ENCODE measurements at regions not wholly inside any gene's neighbourhood (a gene's known extent, or its start where the extent isn't known, plus 50 kb on each side); places are given as distances from the start of the nearest gene placed in this dataset.
A peak's percentile ranks its signal among the peaks of the same experiment; 100 is the strongest.

GRCh38 chr1:175864625-175865024 lies 121.2 kb upstream of the TNR start:
- DNase-seq = no peak

- no peak for DNase-seq
Measured at GRCh38 chr1:175864183-175864582, 120.8 kb upstream of the TNR start.

DNA sequence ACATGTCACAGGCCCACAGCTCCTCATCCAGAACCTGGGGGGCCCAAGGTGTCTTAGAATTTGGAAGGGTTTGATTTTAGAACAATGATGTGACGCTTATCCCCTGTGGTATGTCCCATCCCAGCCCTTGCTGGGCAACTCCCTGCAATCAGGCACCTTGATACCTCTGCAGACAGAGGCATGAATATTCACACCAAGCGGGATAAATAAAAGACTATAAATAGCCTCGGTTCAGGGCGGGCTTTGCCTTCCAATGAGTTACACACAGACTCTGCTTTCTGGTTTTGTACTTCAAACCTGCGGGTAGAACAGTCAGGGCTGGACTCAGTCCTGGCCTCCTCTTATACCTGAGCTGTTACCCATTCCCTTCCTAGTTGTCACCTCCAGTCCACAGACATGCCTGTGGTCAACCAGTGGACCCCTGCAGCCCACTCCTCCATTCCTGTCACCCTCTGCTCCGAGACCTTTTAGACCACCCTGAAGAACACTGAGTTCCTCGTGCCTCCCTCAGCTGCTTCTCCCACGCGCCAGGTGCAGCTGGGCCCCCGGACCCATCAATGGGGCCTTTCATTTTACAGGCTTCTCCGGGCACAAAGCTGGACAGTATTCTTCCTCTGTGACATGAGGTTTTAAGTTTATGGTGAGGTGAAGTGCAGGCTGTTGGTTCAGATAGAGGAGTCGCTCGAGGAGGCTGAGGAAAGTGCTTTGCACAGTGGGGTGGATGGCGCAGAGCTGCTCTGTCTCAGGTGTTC lies 120.1 kb upstream of the TNR start:
- no peak for DNase-seq

GRCh38 chr1:175862408-175862807 lies 119.0 kb upstream of the TNR start:
- DNase-seq = no peak

- no peak for DNase-seq
Measured at GRCh38 chr1:175861626-175862367, 118.4 kb upstream of the TNR start.

DNA sequence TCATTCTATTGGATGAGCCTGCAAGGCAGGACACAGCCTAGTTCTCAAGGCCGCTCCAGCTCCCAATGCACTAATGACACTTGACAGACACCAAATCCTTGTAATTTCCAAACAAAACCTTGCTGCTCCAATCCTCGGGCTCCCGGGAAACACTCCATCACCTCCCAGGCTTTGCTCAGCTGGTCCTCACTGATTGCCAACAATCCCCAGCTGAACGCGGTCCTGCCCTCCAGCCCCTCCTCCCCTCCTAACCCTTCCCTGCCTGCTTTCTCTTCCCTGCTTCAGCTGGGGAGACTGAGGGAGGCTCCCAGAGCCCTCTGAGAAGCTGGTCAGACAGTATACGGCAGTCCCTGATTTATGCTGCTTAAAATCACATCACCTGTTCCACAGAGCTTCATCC lies 114.4 kb upstream of the TNR start:
- no peak for DNase-seq

DNA sequence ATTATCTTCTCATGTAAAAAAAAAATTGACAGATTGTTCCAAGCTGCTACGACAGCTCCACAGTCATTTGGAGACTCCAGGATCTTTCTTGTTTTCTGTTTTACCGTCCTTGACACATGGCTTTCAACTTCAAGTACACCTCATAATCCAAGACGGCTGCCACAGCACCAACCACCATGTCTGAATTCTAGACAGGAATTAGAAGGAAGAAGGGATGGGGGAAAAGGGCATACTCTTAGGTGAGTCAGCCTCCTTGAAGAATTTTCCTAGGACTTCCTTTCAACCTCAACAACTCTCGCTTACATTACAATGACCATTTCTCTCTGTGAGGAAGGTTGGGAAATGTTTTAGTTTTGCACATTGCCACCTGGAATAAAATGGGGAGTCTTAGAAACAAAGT lies 110.3 kb upstream of the TNR start:
- no peak for DNase-seq

- no peak for DNase-seq
Measured at GRCh38 chr1:175851749-175852148, 108.4 kb upstream of the TNR start.

DNA sequence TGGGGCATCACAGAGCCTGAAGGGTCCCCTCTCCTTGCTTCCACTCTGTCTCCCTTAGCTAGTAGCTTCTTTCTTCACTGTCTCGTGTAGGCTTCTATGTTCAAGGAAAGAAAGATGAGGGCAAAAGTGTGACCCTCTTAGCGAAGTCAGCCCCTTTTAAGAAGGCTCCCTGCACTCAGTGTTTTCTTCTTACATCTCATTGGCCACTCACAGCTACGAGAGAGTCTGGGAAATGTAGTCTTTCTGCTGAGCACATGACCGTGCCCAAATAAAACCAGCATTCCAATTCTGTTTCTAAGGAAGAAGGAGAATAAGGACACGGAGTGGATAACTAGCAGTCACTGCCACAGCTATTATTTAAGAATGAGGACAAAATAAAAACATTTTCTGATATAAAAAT lies 104.9 kb upstream of the TNR start:
- no peak for DNase-seq

DNA sequence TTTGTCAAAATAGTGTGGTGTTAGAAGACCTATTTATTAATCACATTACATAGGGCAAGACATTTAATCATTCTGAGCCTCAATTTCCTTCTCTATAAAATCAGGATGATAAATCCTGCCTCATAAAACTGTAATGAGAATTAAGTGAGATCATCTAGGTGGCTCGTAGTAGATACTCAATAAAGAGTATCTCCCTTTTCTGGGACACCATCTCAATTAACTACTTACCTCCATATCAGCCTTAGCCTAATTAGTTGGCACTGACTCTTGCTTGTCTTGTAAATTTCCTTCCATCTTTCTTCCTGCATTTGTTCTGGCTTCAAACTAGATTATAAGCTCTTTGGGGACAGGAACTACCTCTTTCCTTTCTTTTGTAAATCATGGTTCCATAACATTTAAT lies 102.6 kb upstream of the TNR start:
- no peak for DNase-seq

GRCh38 chr1:175845338-175845737 lies 101.9 kb upstream of the TNR start:
- DNase-seq = no peak

- DNase-seq = no peak
Measured at GRCh38 chr1:175844877-175845276, 101.5 kb upstream of the TNR start.

DNA sequence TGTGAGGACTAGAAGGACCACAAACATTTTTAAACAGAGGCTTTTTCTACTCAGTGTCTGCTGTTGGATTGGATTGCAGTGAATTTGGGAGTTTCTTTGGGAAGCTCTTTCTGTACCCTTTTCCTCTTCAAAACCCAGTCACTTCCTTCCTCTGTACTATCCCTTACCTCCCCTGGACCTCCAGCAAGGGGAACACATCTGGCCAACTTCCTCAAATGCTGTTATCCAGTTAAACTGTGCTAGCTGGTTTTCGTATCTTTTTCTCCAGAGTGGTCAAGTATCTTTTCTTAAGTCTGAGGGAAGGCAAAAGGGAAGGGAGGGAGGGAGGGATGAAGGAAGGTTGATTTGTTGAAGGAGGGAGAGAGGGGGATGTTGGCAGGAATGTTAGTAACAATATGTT lies 99.2 kb upstream of the TNR start:
- DNase-seq = no peak

GRCh38 chr1:175841738-175842187 lies 98.4 kb upstream of the TNR start:
- no peak for DNase-seq

DNA sequence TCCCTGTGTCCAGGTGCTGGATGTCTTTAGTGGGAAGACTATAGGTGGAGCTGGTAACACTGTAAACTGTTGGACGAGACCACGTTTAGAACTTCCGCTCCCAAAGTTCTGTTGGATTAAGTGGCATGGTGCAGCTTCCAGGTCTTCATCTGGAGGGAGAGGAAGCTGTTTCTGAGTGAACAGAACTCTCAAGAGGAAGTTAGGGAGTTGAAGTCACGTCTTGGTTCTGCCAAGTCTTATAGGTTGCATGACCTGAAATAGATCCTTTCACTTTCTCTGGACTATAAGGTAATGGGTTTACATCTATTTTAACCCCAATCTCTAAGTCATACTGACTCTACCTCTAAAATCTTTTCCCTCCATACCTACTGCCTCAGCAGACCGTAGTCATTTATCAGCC lies 97.4 kb upstream of the TNR start:
- no peak for DNase-seq

GRCh38 chr1:175839779-175840669 lies 96.6 kb upstream of the TNR start:
- DNase-seq = peak; percentile 11

GRCh38 chr1:175834597-175834996 lies 91.2 kb upstream of the TNR start:
- no peak for DNase-seq

GRCh38 chr1:175833951-175834350 lies 90.6 kb upstream of the TNR start:
- DNase-seq = no peak

GRCh38 chr1:175833502-175833901 lies 90.1 kb upstream of the TNR start:
- DNase-seq = no peak

GRCh38 chr1:175830500-175830899 lies 87.1 kb upstream of the TNR start:
- DNase-seq = no peak

GRCh38 chr1:175829845-175830244 lies 86.5 kb upstream of the TNR start:
- DNase-seq = no peak

GRCh38 chr1:175826705-175827104 lies 83.3 kb upstream of the TNR start:
- DNase-seq = no peak

DNA sequence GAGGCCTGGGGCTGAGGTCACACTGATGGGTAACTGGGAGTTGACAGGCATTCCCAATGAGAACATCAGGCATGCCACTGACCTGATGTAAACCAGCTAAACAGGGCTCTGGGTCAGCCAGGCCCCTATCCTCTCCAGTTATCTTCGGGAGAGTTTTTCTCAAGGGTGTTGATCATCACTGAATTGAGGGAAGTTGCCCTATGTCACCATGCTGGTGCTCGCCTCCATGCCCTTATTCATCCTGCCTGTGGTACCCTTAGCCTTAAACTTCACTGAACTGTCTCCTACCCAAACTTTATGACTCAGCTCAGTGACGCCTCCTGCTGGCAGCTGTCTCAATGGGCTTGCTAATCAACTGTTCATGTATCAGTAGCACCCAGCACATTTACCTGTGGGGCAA lies 80.7 kb upstream of the TNR start:
- no peak for DNase-seq

- DNase-seq = no peak
Measured at GRCh38 chr1:175823406-175823805, 80.0 kb upstream of the TNR start.

Data from NCI-H2029 treated with DMSO at 0.1 percent for 48 hours (cell line).